Breast epithelium (tissue), 4 donors: ENCODE measurements at regions not wholly inside any gene's neighbourhood (a gene's known extent, or its start where the extent isn't known, plus 50 kb on each side); places are given as distances from the start of the nearest gene placed in this dataset.

ENCODE experiments used
- DNase-seq, 2 donors: peaks; one replicate each; pipeline ENCODE4 v3.0.0-alpha.2; 2019; ENCODE audit warnings: low spot score in 2 of 2
- H3K27ac ChIP-seq, 2 donors: fragments of 200-600 bp; sonication (generic) in 1 of 2; one replicate each; pipeline ENCODE4 v1.5.1; 2016 to 2019; ENCODE audit warnings: mild to moderate bottlenecking in 1 of 2
- H3K27me3 ChIP-seq, 2 donors: fragments of 200-600 bp; sonication (generic) in 1 of 2; one replicate each; pipeline versions ENCODE4 v1.5.1 to v1.6.0; 2017 to 2019; ENCODE audit warnings: control low read depth in 1 of 2, mild to moderate bottlenecking in 1 of 2
- H3K36me3 ChIP-seq: fragments of 200-600 bp; one replicate; pipeline ENCODE4 v1.5.1; 2019
- H3K4me1 ChIP-seq, 2 donors: fragments of 200-600 bp; sonication (generic); one replicate each; pipeline ENCODE4 v1.5.1; 2016 to 2019; ENCODE audit warnings: control low read depth in 1 of 2
- H3K4me3 ChIP-seq, 3 donors: fragments of 200-600 bp; sonication (generic); 1 replicate in 2 of 3; 2 replicates in 1 of 3; pipeline ENCODE4 v1.5.1; 2016 to 2019; ENCODE audit warnings: mild to moderate bottlenecking in 3 of 3, moderate library complexity in 2 of 3
- H3K9me3 ChIP-seq, 2 donors: fragments of 200-600 bp; sonication (generic) in 1 of 2; one replicate each; pipeline ENCODE4 v1.5.1; 2016 to 2019; ENCODE audit warnings: control low read depth in 1 of 2
- CTCF ChIP-seq, 3 donors: fragments of 450-650 bp; IDR thresholded peaks; one replicate each; pipeline ENCODE4 v1.5.1; 2016 to 2017; ENCODE audit warnings: antibody characterized with exemption in 3 of 3, mild to moderate bottlenecking in 3 of 3, moderate library complexity in 3 of 3
- POLR2A ChIP-seq: fragments of 450-650 bp; IDR thresholded peaks from one replicate; pipeline ENCODE4 v1.6.1; 2016; ENCODE audit warnings: antibody characterized with exemption, mild to moderate bottlenecking, moderate library complexity
- POLR2AphosphoS5 ChIP-seq, 3 donors: sonication (generic); formaldehyde crosslinking; IDR thresholded peaks; one replicate each; pipeline ENCODE4 v1.6.1; 2017; ENCODE audit warnings: antibody characterized with exemption in 3 of 3
- intact Hi-C: fragments of 100-400 bp; cut with DNase I; formaldehyde crosslinking; loops from one replicate; pipeline ENCODE4 v1.15.1; 2023; ENCODE audit warnings: low total_unique reads

DNA sequence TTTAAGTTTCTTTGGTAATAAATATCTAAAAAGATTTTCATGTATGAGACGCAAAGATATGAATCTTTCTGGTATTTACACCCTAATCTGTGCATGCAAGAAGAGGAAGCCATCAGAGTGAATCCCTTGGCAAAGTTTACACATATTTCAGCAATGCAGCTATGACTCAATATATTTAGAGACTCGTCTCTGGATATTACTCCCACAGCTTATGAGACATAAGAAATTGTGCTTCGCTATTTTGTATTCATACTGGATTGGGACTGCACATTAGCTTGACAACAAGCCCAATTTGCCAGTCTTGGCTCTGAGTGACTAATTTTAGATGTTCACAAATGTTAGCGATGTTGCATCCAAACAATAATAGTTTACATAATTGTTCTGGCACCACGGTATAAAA is 532.0 kb downstream of the CDH11 start:
- Histone ChIP-seq H3K36me3 (peaks cover 5% of the 10 kb centered on the region), H3K27ac (no peak overlapping the region), H3K4me3 (no peak overlapping the region), H3K9me3 (no peaks in the 10 kb centered on the region), H3K4me1 (no peaks in the 10 kb centered on the region), H3K27me3 (no peaks in the 10 kb centered on the region)
- TF ChIP-seq POLR2AphosphoS5 (IDR thresholded peaks at IDR 0.05) (no peak), CTCF (IDR thresholded peaks at IDR 0.05) (no peak), POLR2A (no peak)
- intact Hi-C loops = no loop called here
- DNase-seq = no peak

- Histone ChIP-seq H3K4me3 (no peak overlapping the region), H3K27me3 (no peaks in the 10 kb centered on the region), H3K9me3 (no peaks in the 10 kb centered on the region), H3K4me1 (no peaks in the 10 kb centered on the region), H3K27ac (no peak overlapping the region), H3K36me3 (peaks cover 5% of the 10 kb centered on the region)
- no peak for TF ChIP-seq CTCF (IDR thresholded peaks at IDR 0.05)
- no peak for TF ChIP-seq POLR2AphosphoS5 (IDR thresholded peaks at IDR 0.05)
- TF ChIP-seq POLR2A = no peak
- DNase-seq = no peak
- intact Hi-C loops = no loop called here
Measured at GRCh38 chr16:64586781-64587180, 535.1 kb downstream of the CDH11 start.

GRCh38 chr16:64585367-64585766 is 536.5 kb downstream of the CDH11 start:
- TF ChIP-seq POLR2A = no peak
- no peak for DNase-seq
- intact Hi-C loops = no loop called here

DNA sequence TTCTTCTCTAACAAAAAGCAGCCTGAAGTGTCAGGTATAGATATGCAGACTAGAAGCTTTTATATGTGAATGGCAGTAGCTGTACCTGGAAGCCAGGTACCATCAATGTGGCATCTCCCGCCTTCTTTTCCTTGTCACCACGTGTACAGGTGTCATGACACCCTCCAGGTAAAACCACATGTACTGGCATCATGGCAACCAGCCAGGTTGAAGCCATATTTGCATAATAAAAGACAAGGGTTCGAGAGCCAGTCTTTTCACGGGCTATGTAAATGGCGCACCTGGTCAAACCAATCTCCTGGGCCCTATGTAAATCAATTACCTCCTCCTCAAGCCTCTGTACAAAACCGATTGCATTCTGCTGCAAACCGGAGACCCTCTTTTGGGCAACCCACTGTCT is 541.3 kb downstream of the CDH11 start:
- no peak overlapping the region for H3K4me3 ChIP-seq
- H3K4me1 ChIP-seq = no peaks in the 10 kb centered on the region
- intact Hi-C loops = no loop called here
- DNase-seq = no peak
- no peaks in the 10 kb centered on the region for H3K27me3 ChIP-seq
- no peak overlapping the region for H3K27ac ChIP-seq
- no peaks in the 10 kb centered on the region for H3K36me3 ChIP-seq
- TF ChIP-seq CTCF (IDR thresholded peaks at IDR 0.05) (no peak), POLR2AphosphoS5 (IDR thresholded peaks at IDR 0.05) (no peak), POLR2A (no peak)
- H3K9me3 ChIP-seq = no peaks in the 10 kb centered on the region

More at GRCh38 chr16:64585367-64585766, 536.5 kb downstream of the CDH11 start:
- Histone ChIP-seq H3K4me3 (no peak overlapping the region), H3K9me3 (no peaks in the 10 kb centered on the region), H3K27ac (no peak overlapping the region), H3K36me3 (peaks cover 5% of the 10 kb centered on the region), H3K27me3 (no peaks in the 10 kb centered on the region), H3K4me1 (no peaks in the 10 kb centered on the region)

DNA sequence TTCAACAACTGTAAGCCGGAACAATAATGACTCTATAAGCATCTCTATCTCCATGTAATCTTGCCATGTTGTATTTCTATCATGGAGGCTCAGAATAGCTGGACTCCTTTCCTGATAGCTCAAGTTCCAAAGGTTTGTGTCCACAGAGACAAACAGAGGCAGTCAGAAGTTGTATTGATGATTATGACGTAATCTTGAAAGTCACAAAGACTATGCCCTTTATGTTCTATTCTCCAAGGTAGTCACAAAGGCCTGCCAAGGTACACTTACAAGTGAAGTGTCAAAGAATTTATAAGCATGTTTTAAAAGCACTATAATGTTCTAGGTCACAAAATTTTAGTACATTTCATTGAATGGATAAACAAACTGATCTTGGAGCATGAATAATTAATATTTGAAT is 542.2 kb downstream of the CDH11 start:
- DNase-seq = no peak
- no peak overlapping the region for H3K4me3 ChIP-seq
- H3K36me3 ChIP-seq = no peaks in the 10 kb centered on the region
- no peaks in the 10 kb centered on the region for H3K4me1 ChIP-seq
- no peaks in the 10 kb centered on the region for H3K9me3 ChIP-seq
- no peak overlapping the region for H3K27ac ChIP-seq
- no peaks in the 10 kb centered on the region for H3K27me3 ChIP-seq
- intact Hi-C loops = loop anchor here (5.0 kb wide), 1 partner anchor 908 kb away; no protein-coding TSS in a partner anchor
- TF ChIP-seq POLR2AphosphoS5 (IDR thresholded peaks at IDR 0.05) = no peak
- no peak for TF ChIP-seq POLR2A
- no peak for TF ChIP-seq CTCF (IDR thresholded peaks at IDR 0.05)

- no peak for TF ChIP-seq POLR2A
- no peak for TF ChIP-seq POLR2AphosphoS5 (IDR thresholded peaks at IDR 0.05)
- TF ChIP-seq CTCF (IDR thresholded peaks at IDR 0.05) = no peak
- no peak for DNase-seq
- intact Hi-C loops = no loop called here
- Histone ChIP-seq H3K9me3 (no peaks in the 10 kb centered on the region), H3K4me3 (no peak overlapping the region), H3K27me3 (no peaks in the 10 kb centered on the region), H3K36me3 (no peaks in the 10 kb centered on the region), H3K4me1 (no peaks in the 10 kb centered on the region), H3K27ac (no peak overlapping the region)
Measured at GRCh38 chr16:64545768-64546167, 576.1 kb downstream of the CDH11 start.
